ENCODE measurements at regions not wholly inside any gene's neighbourhood (a gene's known extent, or its start where the extent isn't known, plus 50 kb on each side); places are given as distances from the start of the nearest gene placed in this dataset.

- TF ChIP-seq CTCF (IDR thresholded peaks at IDR 0.05; ENCODE audit: low read depth, low read length), result no peak
- TF ChIP-seq POLR2A (IDR thresholded peaks at IDR 0.05; ENCODE audit: extremely low read depth, insufficient read length), result no peak
Observed at GRCh38 chr12:92059960-92060359, 85.7 kb downstream of the BTG1 start.
